ENCODE measurements at regions not wholly inside any gene's neighbourhood (a gene's known extent, or its start where the extent isn't known, plus 50 kb on each side); places are given as distances from the start of the nearest gene placed in this dataset.

DNA sequence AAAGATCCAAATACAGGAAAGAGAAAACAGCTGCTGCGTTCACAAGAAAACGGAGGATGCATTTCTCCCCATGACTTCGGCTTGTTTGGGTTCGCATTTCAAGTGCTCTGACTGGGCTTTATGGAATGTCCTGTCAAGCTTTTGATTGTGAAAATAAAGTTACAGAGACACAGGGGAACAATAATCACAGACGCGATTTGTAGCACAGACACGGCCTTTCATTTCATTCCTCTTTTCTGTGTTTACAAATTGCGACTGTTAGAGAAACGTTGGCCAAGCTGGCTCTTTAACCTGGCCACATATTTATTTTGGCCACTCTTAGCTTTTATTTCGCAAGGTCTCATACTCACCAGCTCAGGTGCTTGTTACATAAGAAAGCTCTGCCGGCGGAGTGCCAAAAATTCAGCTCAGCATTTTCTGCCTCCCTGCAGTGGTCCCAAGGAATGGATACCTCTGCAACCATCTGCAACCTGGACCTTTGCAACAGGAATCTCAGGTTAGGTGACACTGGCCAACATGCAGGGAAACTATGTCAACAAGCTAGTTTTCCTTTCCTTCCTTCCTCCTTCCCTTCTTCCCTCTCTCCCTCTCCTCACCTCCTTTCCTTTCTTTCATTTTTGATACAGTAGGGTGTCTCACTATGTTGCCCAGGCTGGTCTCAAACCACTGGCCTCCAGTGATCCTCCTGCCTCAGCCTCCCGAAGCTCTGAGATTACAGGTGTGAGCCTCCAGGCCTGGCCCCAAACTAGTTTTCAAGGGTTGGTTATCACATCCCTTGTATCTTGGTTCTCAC lies 58.2 kb upstream of the SLC45A1 start (continued):
- TF ChIP-seq, protein P1, sequence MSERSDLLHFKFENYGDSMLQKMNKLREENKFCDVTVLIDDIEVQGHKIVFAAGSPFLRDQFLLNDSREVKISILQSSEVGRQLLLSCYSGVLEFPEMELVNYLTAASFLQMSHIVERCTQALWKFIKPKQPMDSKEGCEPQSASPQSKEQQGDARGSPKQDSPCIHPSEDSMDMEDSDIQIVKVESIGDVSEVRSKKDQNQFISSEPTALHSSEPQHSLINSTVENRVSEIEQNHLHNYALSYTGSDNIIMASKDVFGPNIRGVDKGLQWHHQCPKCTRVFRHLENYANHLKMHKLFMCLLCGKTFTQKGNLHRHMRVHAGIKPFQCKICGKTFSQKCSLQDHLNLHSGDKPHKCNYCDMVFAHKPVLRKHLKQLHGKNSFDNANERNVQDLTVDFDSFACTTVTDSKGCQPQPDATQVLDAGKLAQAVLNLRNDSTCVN (CRISPR knock-in tag; IDR thresholded peaks at IDR 0.05; ENCODE audit: borderline replicate concordance), result no peak
- TF ChIP-seq SSRP1 (CRISPR knock-in tag; IDR thresholded peaks at IDR 0.05), result peak; percentile 99
- TF ChIP-seq ZNF776 (CRISPR knock-in tag; IDR thresholded peaks at IDR 0.05), result no peak
- no peak for TF ChIP-seq ZNF530 (CRISPR knock-in tag; IDR thresholded peaks at IDR 0.05; ENCODE audit: low read depth)
- peak; percentile 8; the same call in 1 of the 2 replicates for TF ChIP-seq ZSCAN9 (CRISPR knock-in tag; IDR thresholded peaks at IDR 0.05; ENCODE audit: borderline replicate concordance)
- no peak for TF ChIP-seq ZNF775 (CRISPR knock-in tag; IDR thresholded peaks at IDR 0.05; ENCODE audit: borderline replicate concordance)
- TF ChIP-seq, protein P2, sequence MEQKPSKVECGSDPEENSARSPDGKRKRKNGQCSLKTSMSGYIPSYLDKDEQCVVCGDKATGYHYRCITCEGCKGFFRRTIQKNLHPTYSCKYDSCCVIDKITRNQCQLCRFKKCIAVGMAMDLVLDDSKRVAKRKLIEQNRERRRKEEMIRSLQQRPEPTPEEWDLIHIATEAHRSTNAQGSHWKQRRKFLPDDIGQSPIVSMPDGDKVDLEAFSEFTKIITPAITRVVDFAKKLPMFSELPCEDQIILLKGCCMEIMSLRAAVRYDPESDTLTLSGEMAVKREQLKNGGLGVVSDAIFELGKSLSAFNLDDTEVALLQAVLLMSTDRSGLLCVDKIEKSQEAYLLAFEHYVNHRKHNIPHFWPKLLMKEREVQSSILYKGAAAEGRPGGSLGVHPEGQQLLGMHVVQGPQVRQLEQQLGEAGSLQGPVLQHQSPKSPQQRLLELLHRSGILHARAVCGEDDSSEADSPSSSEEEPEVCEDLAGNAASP (CRISPR knock-in tag; IDR thresholded peaks at IDR 0.05; ENCODE audit: borderline replicate concordance), result peak; percentile 76
- TF ChIP-seq, protein P3, sequence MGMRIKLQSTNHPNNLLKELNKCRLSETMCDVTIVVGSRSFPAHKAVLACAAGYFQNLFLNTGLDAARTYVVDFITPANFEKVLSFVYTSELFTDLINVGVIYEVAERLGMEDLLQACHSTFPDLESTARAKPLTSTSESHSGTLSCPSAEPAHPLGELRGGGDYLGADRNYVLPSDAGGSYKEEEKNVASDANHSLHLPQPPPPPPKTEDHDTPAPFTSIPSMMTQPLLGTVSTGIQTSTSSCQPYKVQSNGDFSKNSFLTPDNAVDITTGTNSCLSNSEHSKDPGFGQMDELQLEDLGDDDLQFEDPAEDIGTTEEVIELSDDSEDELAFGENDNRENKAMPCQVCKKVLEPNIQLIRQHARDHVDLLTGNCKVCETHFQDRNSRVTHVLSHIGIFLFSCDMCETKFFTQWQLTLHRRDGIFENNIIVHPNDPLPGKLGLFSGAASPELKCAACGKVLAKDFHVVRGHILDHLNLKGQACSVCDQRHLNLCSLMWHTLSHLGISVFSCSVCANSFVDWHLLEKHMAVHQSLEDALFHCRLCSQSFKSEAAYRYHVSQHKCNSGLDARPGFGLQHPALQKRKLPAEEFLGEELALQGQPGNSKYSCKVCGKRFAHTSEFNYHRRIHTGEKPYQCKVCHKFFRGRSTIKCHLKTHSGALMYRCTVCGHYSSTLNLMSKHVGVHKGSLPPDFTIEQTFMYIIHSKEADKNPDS (CRISPR knock-in tag; IDR thresholded peaks at IDR 0.05), result peak; percentile 35; the same call in 1 of the 2 replicates
- TF ChIP-seq, protein P4, sequence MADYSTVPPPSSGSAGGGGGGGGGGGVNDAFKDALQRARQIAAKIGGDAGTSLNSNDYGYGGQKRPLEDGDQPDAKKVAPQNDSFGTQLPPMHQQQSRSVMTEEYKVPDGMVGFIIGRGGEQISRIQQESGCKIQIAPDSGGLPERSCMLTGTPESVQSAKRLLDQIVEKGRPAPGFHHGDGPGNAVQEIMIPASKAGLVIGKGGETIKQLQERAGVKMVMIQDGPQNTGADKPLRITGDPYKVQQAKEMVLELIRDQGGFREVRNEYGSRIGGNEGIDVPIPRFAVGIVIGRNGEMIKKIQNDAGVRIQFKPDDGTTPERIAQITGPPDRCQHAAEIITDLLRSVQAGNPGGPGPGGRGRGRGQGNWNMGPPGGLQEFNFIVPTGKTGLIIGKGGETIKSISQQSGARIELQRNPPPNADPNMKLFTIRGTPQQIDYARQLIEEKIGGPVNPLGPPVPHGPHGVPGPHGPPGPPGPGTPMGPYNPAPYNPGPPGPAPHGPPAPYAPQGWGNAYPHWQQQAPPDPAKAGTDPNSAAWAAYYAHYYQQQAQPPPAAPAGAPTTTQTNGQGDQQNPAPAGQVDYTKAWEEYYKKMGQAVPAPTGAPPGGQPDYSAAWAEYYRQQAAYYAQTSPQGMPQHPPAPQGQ (CRISPR knock-in tag; IDR thresholded peaks at IDR 0.05; ENCODE audit: borderline replicate concordance), result no peak
- no peak; the same call in 1 of the 2 replicates for TF ChIP-seq HMG20A (CRISPR knock-in tag; IDR thresholded peaks at IDR 0.05; ENCODE audit: borderline replicate concordance)
- peak; percentile 18; the same call in 1 of the 2 replicates for TF ChIP-seq SIX4 (CRISPR knock-in tag; IDR thresholded peaks at IDR 0.05)
- TF ChIP-seq, protein P5, sequence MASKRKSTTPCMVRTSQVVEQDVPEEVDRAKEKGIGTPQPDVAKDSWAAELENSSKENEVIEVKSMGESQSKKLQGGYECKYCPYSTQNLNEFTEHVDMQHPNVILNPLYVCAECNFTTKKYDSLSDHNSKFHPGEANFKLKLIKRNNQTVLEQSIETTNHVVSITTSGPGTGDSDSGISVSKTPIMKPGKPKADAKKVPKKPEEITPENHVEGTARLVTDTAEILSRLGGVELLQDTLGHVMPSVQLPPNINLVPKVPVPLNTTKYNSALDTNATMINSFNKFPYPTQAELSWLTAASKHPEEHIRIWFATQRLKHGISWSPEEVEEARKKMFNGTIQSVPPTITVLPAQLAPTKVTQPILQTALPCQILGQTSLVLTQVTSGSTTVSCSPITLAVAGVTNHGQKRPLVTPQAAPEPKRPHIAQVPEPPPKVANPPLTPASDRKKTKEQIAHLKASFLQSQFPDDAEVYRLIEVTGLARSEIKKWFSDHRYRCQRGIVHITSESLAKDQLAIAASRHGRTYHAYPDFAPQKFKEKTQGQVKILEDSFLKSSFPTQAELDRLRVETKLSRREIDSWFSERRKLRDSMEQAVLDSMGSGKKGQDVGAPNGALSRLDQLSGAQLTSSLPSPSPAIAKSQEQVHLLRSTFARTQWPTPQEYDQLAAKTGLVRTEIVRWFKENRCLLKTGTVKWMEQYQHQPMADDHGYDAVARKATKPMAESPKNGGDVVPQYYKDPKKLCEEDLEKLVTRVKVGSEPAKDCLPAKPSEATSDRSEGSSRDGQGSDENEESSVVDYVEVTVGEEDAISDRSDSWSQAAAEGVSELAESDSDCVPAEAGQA (IDR thresholded peaks at IDR 0.05; ENCODE audit: low read depth), result no peak
- TF ChIP-seq, protein P5 (CRISPR knock-in tag; IDR thresholded peaks at IDR 0.05; ENCODE audit: borderline replicate concordance), result no peak
- TF ChIP-seq RXRB (CRISPR knock-in tag; IDR thresholded peaks at IDR 0.05; ENCODE audit: borderline replicate concordance), result 0 out of 2 replicates have a peak, but pooled peaks have one; percentile 10
- TF ChIP-seq MATR3 (CRISPR knock-in tag; IDR thresholded peaks at IDR 0.05), result no peak
- TF ChIP-seq TGIF2 (CRISPR knock-in tag; IDR thresholded peaks at IDR 0.05), result 0 out of 2 replicates have a peak, but pooled peaks have one; percentile 5
